SU-DHL-6 (cell line): ENCODE measurements at regions not wholly inside any gene's neighbourhood (a gene's known extent, or its start where the extent isn't known, plus 50 kb on each side); places are given as distances from the start of the nearest gene placed in this dataset.

ENCODE experiments used
- EZH2phosphoT487 ChIP-seq: fragments of 200-600 bp; sonication (generic), shearing (Covaris generic); conservative IDR thresholded peaks from 2 replicates; pipeline ENCODE4 v1.6.1; 2018; ENCODE audit warnings: mild to moderate bottlenecking, antibody characterized with exemption, low read length, moderate library complexity, mixed read lengths
- TF ChIP-seq, protein P1 (sequence below): fragments of 200-600 bp; sonication (generic); IDR thresholded peaks from one replicate; pipeline ENCODE4 v1.5.1; 2017; ENCODE audit warnings: antibody characterized with exemption, mild to moderate bottlenecking, low read length, moderate library complexity; ENCODE audit not compliant: insufficient read depth, poor library complexity, severe bottlenecking

DNA sequence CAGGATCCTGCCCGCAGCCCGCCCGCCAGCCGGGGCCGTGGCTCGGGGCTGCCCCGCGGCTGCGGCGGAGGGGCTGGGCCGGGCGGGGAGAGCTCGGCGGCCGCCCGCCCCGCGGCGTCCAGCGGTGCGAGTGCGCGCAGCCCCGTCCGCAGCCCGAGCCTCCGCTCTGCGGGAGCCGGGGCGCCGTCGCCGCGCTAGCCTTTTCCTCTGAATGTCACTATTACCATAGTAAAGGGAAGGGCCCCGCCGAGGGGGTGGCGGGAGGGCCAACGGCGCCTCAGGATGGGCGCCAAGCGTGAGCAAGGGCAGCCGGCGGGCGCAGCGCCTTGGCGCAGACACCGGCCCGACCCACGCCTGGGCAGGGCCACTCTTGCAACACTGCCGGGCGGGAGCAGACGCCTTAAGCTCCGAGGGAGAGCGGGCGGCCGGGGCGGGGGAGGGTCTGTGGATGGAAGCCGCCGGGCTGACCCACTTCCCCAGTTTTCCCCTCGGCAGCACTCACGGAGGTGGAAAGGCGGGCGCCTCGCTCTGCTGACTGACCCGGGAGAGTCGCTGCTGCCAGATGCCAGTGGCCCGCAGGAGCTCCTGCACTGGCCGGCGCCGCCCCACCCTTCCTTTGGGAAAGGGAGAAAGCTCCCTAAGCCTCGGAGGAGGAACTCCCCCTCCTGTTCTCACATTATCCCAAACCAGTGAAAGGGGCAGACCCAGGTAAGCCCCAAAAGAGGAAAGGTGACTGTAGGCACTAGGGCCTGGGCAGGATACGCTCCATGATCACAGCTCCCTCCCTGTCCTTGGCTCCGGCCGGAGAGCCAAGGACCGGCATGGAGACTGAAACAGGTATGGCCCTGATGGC, 329.4 kb downstream of the HNRNPD start:
- TF ChIP-seq, protein P1, sequence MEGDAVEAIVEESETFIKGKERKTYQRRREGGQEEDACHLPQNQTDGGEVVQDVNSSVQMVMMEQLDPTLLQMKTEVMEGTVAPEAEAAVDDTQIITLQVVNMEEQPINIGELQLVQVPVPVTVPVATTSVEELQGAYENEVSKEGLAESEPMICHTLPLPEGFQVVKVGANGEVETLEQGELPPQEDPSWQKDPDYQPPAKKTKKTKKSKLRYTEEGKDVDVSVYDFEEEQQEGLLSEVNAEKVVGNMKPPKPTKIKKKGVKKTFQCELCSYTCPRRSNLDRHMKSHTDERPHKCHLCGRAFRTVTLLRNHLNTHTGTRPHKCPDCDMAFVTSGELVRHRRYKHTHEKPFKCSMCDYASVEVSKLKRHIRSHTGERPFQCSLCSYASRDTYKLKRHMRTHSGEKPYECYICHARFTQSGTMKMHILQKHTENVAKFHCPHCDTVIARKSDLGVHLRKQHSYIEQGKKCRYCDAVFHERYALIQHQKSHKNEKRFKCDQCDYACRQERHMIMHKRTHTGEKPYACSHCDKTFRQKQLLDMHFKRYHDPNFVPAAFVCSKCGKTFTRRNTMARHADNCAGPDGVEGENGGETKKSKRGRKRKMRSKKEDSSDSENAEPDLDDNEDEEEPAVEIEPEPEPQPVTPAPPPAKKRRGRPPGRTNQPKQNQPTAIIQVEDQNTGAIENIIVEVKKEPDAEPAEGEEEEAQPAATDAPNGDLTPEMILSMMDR: no peak
- TF ChIP-seq EZH2phosphoT487: no peak
